ENCODE measurements at regions not wholly inside any gene's neighbourhood (a gene's known extent, or its start where the extent isn't known, plus 50 kb on each side); places are given as distances from the start of the nearest gene placed in this dataset.
"Not testable (repeated sequence)": the region's sequence is repeated elsewhere in the genome, so short reads cannot be mapped to it uniquely, and the experiment has no call there.

- no peak for DNase-seq
These were observed 207.1 kb upstream of the N4BP1 start for GRCh38 chr16:48817032-48817431.

DNA sequence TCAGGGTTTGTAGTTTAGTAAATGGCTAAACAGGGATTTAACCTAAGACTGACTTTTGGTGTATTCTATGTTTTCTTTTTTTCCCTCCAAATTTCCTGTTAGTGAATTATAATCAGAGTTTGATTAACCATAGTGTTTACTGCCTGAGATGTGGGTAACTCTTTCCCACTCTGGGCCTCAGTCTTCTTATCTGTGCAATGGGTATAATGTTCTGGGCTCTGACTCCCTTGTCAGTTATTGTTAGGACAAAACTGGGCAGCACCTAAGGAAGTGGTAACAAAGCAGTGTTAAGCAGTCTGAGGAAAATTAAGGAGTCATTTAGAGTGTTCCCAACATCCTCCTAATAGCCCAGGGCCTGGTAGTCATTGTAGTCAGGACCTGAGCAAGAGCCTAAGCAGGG is 206.4 kb upstream of the N4BP1 start:
- DNase-seq: no peak

- no peak for DNase-seq
These were observed 205.0 kb upstream of the N4BP1 start for GRCh38 chr16:48814994-48815393.

DNA sequence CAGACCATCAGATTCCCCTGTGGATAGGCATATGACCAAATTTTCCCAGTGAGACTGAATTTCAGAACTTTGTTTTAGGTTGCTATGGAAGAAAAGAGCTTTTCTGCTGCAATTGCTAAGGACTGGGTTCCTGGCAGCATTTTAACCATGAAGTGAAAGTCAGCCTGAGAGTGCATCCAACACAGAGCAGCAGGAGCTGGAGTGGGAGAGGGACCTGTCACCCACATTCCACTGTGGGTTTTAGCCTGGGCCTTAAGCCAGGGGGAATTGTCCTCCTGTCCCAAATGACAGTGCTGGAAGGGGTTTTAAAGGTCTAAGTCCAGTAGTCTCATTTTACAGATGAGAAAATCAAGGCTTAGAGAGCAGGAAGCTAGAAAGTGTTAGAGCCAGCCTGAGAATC is 203.5 kb upstream of the N4BP1 start:
- no peak for DNase-seq

DNA sequence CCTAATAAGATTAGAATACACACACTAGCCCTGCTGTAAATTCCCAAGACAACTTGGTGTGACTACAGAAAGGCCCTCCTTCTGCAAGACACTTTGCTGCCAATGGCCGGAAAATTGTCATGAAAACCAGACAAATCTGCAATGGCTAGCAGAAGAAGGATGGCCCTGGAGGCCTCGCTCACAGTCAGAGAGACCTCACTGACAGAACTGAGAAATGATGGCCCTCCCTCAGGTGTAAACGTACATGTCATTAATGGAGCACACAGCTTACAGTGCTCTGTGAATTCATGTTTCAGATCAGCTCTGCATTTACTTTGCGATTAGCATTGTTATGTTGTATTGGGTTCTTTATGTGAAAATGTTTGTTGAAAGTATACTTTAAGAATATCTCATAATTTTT is 202.9 kb upstream of the N4BP1 start:
- no peak for DNase-seq

- no peak for DNase-seq
These were observed 201.5 kb upstream of the N4BP1 start for GRCh38 chr16:48811478-48811877.

GRCh38 chr16:48810803-48811453 is 200.9 kb upstream of the N4BP1 start:
- no peak for DNase-seq

- no peak for DNase-seq
These were observed 200.4 kb upstream of the N4BP1 start for GRCh38 chr16:48810436-48810802.

DNA sequence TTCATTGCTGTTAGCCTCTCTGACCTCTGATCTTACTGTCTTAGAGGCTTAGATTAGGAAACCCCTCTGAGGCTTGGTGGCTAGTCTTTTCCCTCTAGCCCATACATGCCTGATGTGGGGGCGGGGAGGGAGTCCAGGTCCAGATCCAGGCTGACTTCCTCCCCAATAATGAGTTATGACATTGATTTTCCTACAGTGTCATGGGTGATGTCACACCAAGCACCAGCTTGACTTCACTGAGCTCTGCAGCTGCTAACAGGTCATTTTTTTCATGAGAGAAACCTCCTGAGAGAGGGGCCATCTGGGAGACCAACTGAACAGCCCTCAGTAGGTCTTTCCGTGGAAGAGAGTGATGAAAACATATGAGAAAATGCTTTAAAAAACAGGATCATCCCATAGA is 180.2 kb upstream of the N4BP1 start:
- DNase-seq: no peak

DNA sequence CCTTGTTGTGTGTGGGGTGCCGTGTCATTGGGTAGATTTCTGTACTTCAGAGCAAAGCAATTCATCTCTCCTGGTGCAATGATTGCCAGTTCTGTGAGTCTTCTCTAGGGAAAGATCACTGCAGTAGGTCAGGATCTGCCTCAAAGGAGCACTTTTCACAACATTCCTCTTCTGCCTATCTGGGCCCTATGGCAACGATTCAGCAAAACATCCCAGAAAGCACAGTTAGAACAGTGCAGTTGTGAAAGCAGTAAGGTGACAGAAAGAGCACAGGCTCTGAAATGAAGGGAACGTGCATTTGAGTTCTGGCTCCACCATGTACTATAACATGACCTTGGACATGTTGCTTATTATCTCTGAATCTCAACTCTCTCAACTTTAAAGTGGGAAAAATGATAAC is 178.5 kb upstream of the N4BP1 start:
- no peak for DNase-seq

GRCh38 chr16:48745541-48745940 is 135.6 kb upstream of the N4BP1 start:
- DNase-seq: no peak

GRCh38 chr16:48740964-48741363 is 131.0 kb upstream of the N4BP1 start:
- DNase-seq: no peak

DNA sequence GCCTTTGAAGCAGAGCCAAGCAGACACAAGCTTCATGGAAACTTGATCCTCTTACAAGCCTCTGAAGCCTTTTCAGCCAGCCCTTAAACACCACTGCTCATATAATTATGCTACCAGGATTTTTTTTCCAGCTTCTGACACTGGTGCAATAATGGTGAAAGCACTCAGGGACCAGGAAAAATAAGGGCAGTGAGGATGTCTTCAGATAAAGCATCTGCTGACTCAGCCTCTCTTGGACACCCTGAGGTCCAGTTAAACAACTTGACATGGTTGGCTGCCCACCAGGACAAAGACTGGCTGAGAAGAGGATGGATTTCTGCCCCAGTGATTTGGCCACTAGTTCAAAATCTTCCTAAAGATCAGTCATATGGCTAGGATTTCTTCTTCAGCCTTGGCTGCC is 124.2 kb upstream of the N4BP1 start:
- DNase-seq: no peak

GRCh38 chr16:48704710-48705109 is 94.7 kb upstream of the N4BP1 start:
- DNase-seq: no peak

GRCh38 chr16:48687421-48688038 is 77.5 kb upstream of the N4BP1 start:
- peak; percentile 62 to 73 for DNase-seq

- DNase-seq: no peak
These were observed 74.2 kb upstream of the N4BP1 start for GRCh38 chr16:48684148-48684547.

GRCh38 chr16:48682971-48683370 is 73.0 kb upstream of the N4BP1 start:
- DNase-seq: no peak

GRCh38 chr16:48681520-48681919 is 71.5 kb upstream of the N4BP1 start:
- no peak for DNase-seq

GRCh38 chr16:48680881-48681280 is 70.9 kb upstream of the N4BP1 start:
- no peak for DNase-seq

DNA sequence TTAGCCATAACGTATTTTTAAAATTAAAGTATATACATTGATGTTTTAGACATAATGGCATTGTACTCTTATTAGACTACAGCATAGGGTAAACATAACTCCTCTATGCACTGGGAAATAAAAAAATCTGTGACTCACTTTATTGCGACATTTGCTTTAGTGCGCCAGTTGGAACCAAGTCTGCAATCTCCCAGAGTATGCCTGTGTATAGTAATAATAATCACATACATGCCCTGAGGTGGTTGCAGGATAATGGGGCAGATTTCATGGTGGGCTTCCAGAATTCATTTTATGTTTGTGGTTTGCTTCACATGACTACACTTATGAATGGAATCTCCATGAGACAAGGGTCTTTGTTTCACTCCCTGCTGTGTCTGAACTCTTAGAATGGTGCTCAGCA is 66.9 kb upstream of the N4BP1 start:
- DNase-seq: no peak

DNA sequence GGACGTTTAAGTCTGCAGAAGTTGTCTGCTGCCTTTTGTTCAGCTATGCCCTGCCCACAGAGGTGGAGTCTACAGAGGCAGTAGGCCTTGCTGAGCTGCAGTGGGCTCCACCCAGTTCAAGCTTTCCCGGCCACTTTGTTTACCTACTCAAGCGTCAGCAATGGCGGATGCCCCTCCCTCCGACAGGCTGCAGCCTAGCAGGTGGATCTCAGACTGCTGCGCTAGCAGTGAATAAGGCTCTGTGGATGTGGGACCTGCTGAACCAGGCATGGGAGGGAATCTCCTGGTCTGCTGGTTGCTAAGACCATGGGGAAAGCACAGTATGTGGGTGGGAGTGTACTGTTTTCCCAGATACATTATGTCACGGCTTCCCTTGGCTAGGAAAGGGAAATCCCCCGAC is 58.2 kb upstream of the N4BP1 start:
- DNase-seq: not testable (repeated sequence)

- DNase-seq: no peak
These were observed 50.0 kb upstream of the N4BP1 start for GRCh38 chr16:48659940-48660339.

Measured in inflammatory macrophage (primary cell).